NCI-H2107 treated with DMSO at 0.1 percent for 48 hours (cell line): ENCODE measurements at regions not wholly inside any gene's neighbourhood (a gene's known extent, or its start where the extent isn't known, plus 50 kb on each side); places are given as distances from the start of the nearest gene placed in this dataset.

Experiments
- DNase-seq: peaks from one replicate; lab custom pipeline; 2025; ENCODE audit not compliant: unreplicated experiment; lab: John Stamatoyannopoulos, UW

DNA sequence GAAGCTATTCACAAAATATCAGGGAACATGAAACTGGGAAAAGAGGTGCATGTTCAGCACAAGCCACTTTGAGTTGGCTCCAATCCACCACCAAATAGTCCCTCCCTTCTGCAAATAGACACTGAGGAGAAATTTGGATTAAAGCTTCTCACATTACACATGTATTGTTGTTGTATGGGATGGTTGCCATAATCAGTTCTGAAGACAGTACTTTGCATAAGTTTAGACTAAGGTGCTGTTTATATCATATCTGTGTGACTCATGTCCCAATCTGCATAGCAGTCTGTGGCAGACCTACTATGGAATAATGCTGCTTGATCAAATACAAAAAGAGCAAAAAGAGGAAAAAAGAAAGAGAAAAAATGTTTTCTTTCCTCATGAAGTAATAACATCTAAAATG, 376.7 kb upstream of the DDI1 start:
- DNase-seq: no peak

- no peak for DNase-seq
These were observed 375.3 kb upstream of the DDI1 start for GRCh38 chr11:103661185-103661584.

DNA sequence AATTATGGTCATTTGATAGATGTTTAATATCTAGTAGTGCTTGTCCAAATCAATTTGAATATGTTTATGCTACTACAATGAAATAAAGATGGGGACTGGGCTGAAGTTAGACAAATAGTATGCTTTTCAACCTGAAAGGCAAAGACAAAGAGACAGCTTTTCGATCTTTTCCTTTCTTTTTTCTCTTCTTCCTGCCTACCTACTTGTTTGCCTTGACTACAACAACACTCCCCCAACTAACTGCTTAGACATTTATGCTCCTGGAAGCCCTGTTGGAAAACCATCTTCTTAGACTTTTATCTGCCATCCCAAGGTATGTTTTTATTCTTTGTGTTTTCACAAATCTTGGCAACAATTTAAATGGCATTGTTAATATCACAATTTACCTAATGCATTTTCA, 374.4 kb upstream of the DDI1 start:
- no peak for DNase-seq

- no peak for DNase-seq
These were observed 373.6 kb upstream of the DDI1 start for GRCh38 chr11:103662880-103663279.

DNA sequence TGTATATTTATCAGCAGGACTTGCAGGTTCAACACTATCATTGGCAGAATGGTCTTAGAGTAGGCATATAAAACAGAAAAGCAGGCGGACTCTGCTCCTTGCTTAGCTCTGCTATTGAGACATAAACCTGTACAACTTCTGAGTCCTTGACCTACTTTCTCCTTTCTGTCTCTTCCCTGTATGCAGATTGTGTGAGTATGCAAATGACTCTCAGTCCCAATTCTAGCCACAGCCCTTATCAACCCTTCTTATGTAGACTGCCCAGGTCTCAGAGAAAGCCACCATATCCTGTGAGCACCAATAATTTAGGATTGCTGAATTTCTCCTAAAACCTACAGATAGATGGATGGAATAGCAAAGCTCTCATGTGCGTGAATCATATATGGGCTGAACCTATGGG, 367.6 kb upstream of the DDI1 start:
- DNase-seq: no peak

GRCh38 chr11:103671143-103671651, 365.2 kb upstream of the DDI1 start:
- DNase-seq: no peak

DNA sequence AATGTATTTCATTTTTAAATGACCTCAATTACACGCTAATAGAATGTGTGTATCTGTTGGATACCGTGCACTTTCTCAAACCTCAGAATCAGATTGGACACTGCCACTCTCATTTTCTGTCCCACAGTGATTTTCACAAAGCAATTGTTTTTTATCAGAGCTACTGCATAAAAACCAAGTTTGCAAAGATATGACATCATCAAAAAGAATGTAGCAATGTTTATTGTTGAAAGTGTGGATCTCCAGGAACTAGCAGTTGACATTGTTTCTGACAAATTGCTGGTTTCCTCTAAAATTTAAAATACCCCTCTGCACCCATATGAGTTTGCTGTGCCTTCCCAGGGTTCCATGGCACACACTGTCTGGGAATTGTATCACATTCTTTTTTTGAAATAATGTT, 362.7 kb upstream of the DDI1 start:
- no peak for DNase-seq

DNA sequence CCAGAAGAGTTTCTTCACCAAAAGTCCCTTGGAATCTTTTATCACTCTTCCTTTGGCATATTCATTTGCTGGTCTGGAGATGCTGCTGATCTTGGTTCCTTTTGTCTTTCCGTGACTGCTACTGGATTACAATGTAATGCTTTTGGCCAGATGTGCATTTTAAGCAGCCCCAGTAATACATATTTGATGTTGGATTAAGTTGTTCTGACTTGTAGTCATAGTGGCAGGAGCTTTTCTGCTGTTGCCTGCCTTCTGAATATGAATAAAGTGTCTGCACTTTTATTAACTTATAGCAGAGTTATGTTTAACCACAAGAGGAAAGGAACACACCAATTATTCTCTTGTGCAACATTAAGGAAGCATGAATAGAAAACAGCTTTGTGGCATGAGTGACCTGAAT, 360.0 kb upstream of the DDI1 start:
- no peak for DNase-seq

DNA sequence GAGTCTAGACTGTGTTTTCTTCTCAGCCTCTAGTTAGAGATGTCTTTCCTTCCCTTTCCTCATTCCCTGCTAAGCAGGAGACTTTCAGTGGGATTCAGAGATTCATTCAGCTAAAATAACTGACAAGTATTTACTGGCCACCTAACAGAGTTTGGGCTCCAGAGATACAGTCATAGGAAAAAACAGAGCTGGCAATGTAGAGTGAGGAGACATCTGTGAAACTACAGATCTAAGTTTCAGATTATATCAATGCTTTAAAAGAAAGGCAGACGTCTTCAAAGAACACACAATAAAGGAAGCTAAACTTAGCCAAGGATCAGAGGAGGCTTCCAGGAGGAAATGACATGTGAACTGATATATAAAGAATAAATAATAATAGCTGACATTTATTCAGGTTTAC, 355.6 kb upstream of the DDI1 start:
- DNase-seq: no peak

DNA sequence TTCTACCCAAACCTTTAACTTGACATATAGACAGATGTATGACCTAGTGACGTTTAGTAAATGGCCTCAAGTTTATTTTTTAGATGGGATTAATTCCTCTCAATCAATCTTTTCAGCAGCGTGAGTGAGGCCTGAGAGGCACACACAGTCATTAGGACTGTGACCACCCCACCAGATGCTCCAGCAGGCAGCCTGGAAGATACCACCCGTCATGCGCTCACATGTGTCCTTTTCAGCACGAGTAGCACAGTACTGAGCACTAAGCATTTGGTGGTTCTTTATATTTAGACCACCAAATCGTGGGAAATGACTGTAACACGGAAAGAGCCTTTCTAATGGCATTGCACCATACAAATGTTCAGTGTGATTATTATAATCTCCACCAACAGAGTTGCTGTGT, 354.6 kb upstream of the DDI1 start:
- DNase-seq: no peak

DNA sequence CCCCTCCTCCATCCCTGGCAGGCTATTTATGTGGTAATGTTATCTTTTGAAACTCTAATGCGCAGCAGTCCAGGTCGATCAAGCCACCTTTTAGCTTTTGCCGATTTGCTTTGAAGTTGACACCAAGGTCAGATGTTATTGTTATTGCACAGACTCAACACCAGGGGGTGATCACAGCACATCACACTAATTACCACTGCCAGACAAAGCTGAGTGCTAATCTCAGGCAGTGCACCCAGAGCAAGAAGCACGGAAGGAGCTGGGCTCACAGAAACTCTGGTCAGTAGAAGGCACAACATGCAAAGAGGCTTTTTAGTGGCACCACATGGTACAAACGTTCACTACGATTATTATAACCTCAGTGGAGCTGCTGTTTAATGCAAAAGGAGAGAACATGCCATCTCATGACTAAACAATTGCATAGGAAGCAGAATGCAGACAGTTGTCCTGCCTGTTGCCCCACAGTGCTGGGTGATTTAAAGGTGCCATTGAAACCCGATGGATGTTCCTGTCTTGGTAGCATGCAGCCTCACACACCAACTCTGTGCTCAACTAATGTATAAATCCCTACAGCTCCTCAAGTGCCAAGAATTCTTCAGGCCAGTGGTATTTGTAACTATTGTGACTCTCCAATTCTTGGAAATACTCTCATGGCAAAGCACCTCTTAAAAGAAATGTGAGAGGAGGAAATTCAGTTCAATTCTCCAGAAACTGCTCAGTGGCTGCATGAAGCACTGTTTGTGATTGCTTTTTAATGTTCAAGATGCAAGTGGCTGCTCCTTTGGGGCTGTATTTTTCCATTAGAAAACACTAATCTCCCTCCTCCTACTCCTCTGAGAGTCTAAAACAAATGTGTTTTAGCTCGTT, 353.9 kb upstream of the DDI1 start:
- peak; percentile 46 for DNase-seq

DNA sequence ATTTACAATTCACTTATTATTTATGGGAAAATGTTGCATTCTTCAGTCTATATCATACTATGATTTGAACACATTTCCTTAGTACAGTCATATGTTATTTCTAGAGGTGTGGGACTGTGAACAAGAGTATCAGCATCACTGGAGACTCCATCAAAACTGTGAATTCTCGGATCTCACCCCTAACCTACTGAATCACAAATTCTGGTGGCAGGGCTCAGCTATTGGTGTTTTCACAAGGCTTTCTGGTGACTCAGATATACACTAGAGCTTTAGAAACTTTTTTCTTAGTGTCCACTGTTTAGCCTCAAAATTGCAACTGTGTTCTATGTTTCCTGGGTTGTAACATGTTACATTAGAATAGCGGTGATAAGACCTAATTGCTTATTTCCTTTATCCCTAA, 352.9 kb upstream of the DDI1 start:
- DNase-seq: no peak

DNA sequence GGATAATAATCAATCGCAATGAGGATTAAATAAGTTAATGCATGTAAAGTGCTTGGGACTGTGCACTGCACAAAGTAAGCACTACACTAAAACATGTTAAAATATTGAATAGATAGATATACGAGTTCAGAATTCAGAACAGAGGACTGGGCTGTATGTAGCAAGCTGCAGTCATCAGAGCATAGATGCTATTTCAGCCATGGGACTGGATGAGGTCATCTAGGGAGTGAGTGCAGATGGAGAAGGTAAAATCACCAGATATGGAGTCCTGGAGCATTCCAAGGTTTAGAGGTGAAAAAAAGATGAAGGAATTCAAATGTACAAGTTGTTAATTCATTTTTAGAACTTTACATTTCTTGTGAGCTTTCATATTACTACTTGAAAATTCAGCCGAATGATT, 347.5 kb upstream of the DDI1 start:
- DNase-seq: no peak

DNA sequence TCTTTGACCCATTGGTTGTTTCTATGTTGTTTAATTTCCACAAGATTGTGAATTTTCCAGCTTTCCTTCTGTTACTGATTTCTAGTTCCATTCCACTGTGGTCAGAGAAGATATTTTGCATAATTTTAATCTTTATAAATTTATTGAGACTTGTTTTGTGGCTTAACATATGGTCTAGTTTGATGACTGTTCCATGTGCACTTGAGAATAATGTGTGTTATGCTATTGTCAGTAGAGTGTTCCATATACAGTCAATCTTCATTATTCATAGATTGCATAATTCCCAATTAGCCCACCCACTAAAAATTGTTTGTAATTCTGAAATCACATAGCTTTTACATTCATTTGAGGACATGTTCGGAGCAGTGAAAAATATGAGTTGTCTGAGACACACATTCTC, 346.1 kb upstream of the DDI1 start:
- no peak for DNase-seq

GRCh38 chr11:103696123-103696522, 340.3 kb upstream of the DDI1 start:
- DNase-seq: no peak

DNA sequence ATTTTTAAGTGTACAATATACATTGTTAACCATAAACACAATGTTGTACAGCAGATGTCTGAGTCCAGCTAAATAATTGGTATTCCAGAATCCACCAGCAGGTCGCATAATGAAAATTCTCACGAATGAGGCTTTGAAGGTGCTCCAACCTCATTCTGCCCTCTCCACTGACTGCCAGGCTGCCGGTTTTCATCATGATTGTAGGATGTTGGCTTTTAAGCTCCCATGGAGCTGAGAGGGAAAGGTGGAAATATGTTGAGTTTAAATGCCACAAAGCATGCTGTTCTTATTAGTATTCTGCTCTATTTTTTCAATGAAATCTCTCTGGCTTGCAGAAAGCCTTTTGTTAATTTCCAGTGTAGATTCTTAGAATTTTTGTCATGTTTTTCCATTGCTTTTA, 337.2 kb upstream of the DDI1 start:
- no peak for DNase-seq

- no peak for DNase-seq
These were observed 336.8 kb upstream of the DDI1 start for GRCh38 chr11:103699656-103700055.

- DNase-seq: no peak
These were observed 335.8 kb upstream of the DDI1 start for GRCh38 chr11:103700622-103701021.

- DNase-seq: no peak
These were observed 333.0 kb upstream of the DDI1 start for GRCh38 chr11:103703437-103703836.

DNA sequence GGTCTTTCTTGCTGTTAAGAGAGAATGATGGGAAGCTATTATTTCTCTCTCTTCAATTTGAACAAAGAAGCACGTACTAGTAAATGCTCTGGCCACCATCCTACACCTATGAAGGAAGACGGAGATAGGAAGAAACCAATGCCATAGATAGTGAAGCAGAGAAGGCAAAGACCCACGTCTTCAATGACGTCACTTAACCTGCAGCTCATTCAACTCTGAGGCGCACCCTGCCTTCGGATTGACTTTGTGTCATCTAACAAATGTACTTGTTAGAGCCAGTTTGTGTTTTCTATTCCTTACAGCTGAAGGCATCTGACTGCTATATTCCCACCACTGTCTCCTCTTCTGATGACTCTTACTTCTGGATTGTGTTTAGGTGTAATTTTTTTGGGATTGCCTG, 332.5 kb upstream of the DDI1 start:
- DNase-seq: no peak

DNA sequence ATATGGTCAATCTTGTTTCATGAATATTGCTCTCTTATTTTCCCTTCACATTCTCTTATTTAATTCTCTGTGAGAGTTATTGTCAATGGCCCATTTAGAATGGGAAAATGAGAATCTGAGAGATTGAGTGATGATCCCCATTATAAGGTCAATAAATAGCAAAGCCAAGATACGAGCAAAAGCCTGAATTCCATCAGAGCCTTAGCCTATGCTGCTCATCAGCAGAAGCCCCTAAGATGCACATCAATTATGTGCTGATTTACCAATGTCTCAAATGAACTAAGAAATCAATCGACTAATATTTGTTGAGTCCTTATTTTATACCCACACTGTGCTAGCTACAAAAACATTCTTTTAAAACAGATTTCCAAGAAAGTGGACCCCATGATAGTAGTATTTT, 330.8 kb upstream of the DDI1 start:
- no peak for DNase-seq

DNA sequence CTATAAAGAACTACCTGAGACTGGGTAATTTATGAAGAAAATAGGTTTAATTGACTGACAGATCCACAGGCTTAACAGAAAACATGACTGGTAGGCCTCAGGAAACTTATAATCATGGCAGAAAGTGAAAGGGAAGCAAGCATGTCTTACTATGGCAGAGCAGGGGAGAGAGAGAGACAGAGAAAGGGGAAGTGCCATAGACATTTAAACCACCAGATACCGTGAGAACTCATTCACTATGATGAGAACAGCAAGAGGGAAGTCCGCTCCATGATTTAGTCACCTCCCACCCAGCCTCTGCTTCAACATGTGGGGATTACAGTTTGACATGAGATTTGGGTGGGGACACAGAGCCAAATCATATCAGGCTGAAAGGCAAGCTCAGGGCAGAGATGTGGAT, 327.1 kb upstream of the DDI1 start:
- DNase-seq: no peak

DNA sequence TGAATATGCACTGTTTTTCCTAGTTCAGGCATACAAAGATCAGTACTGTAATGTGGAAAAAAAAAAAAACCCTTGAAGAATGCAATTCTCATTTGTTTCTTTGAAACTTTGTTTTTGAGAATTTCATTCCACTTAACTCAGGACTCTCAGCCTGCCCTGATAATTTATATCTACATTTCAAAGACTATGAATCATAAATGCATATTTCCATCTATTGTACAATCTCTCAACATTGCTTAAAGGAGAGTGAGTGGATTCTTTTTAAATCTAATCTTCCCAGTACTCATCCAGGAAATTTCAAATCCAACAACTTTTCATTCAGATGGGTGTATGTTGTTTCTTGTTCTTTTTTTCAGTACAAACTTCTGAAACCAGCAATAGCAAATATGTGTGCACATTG, 322.2 kb upstream of the DDI1 start:
- no peak for DNase-seq
